Effector memory CD4-positive, alpha-beta T cell (primary cell): ENCODE measurements at regions not wholly inside any gene's neighbourhood (a gene's known extent, or its start where the extent isn't known, plus 50 kb on each side); places are given as distances from the start of the nearest gene placed in this dataset.

ENCODE experiments used
- DNase-seq, 3 donors: peaks; one replicate each; pipeline ENCODE4 v3.0.0-alpha.2; 2020
- H3K27ac ChIP-seq: 2 replicates; pipeline ENCODE4 v1.7.0; 2013; ENCODE audit warnings: mild to moderate bottlenecking, low read length, moderate library complexity; ENCODE audit not compliant: insufficient read depth, poor library complexity, severe bottlenecking
- H3K27me3 ChIP-seq: replicated peaks from 2 replicates; pipeline ENCODE4 v1.7.0; 2013; ENCODE audit warnings: mild to moderate bottlenecking, low read length; ENCODE audit not compliant: insufficient read depth, control insufficient read depth, poor library complexity, severe bottlenecking
- H3K36me3 ChIP-seq: 2 replicates; pipeline ENCODE4 v1.7.0; 2013; ENCODE audit warnings: mild to moderate bottlenecking, low read length, moderate library complexity; ENCODE audit not compliant: control insufficient read depth, insufficient read depth
- H3K4me1 ChIP-seq: 2 replicates; pipeline ENCODE4 v1.7.0; 2013; ENCODE audit warnings: low read length, mild to moderate bottlenecking; ENCODE audit not compliant: control insufficient read depth, insufficient read depth, poor library complexity, severe bottlenecking
- H3K4me3 ChIP-seq: 2 replicates; pipeline ENCODE4 v1.7.0; 2013; ENCODE audit warnings: low read length, low read depth, mild to moderate bottlenecking; ENCODE audit not compliant: insufficient read depth, poor library complexity, severe bottlenecking
- H3K9me3 ChIP-seq: 2 replicates; pipeline ENCODE4 v1.7.0; 2013; ENCODE audit warnings: mild to moderate bottlenecking, low read length, moderate library complexity; ENCODE audit not compliant: control insufficient read depth

DNA sequence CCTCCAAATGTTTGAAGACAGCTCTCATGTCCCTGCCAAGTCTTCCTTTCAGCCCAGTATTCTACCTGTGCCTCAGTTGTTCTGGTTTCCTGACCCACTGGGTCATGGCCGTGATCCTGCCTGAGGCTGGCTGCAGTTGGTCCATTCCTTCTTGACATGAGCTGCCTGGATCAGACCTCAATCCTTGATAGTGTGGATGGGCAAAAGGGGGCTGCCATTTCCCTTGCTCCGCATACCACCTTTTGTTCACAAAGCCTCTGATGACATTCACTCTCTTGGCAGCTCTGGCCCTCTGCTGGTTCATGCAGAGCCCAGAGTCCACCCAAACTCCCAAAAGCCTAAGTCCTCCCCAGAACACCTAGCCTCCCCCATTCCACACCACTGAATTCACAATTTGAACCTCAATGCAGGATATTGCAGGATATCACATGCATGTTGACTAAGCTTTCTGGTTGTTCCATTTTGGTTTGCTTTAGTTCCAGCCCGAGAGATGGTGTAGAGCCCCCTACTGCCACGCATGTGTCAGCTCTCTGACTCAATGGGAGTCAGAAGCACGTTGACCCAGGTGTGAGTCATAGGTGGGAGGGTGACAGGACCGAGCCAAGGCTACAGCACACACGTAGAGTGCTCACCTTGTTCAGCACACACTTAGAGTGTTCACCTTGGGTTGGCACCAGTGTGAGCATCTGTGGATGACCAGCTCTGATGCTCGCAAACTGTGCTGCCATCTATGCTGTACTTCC, 137.2 kb downstream of the MTX3 start:
- no peak for DNase-seq
- H3K27me3 ChIP-seq: no peaks in the 10 kb centered on the region
- no peaks in the 10 kb centered on the region for H3K9me3 ChIP-seq
- H3K36me3 ChIP-seq: no peaks in the 10 kb centered on the region
- H3K27ac ChIP-seq: no peak overlapping the region
- H3K4me3 ChIP-seq: no peak overlapping the region
- H3K4me1 ChIP-seq: no peaks in the 10 kb centered on the region

- Histone ChIP-seq H3K4me1 (no peaks in the 10 kb centered on the region), H3K9me3 (no peaks in the 10 kb centered on the region), H3K27me3 (no peaks in the 10 kb centered on the region), H3K36me3 (no peaks in the 10 kb centered on the region), H3K27ac (no peak overlapping the region), H3K4me3 (no peak overlapping the region)
- DNase-seq: no peak
Observed at GRCh38 chr5:79853028-79853427, 138.0 kb downstream of the MTX3 start.

DNA sequence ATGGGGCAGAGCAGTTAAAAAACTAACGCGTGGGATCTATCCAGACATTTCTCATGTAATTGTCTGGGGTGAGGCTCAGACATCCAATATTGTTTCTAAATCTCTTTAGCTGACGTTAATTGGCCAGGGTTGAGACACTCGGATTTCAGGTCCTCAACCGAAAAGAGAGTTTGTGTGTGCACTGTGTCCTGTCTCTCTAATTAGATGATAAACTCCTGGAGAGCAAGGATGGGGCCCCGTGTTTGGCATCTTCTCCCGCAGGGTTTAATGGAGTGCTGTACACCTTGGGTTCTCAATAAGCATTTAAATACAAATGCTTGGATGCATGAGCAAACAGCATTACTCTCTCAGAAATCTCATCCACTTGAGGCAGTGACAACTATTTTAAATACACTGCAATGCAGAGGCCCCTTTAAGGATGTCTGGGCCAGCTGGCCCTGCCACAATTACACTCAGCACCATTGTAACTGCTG, 139.6 kb downstream of the MTX3 start:
- Histone ChIP-seq H3K4me1 (no peaks in the 10 kb centered on the region), H3K4me3 (no peak overlapping the region), H3K27ac (no peak overlapping the region), H3K27me3 (no peaks in the 10 kb centered on the region), H3K36me3 (no peaks in the 10 kb centered on the region), H3K9me3 (no peaks in the 10 kb centered on the region)
- no peak for DNase-seq

DNA sequence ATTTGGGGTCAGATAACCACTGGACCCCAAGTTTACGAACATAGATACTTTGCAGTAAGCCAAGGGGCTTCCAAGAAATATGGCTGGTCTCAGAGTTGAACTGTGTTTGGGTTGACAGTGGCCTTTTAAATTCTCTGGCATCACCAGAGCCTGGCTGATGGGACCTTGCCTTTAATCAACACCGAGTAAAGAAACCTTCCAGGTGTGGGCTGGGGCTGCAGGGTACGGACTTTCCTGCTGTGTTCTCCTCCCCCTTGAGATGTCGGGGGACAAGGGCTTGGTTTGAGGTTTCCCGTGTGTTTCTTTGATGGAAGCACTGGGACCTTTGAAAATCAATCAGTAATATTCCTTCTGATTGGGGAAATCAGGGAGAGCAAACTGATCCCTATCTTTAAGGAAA, 140.1 kb downstream of the MTX3 start:
- Histone ChIP-seq H3K27ac (no peak overlapping the region), H3K9me3 (no peaks in the 10 kb centered on the region)

GRCh38 chr5:79850316-79850822, 140.7 kb downstream of the MTX3 start:
- H3K4me1 ChIP-seq: no peaks in the 10 kb centered on the region
- no peaks in the 10 kb centered on the region for H3K9me3 ChIP-seq
- H3K27me3 ChIP-seq: no peaks in the 10 kb centered on the region
- H3K27ac ChIP-seq: no peak overlapping the region
- no peaks in the 10 kb centered on the region for H3K36me3 ChIP-seq
- DNase-seq: no peak
- no peak overlapping the region for H3K4me3 ChIP-seq

More for the DNA sequence above, 140.1 kb downstream of the MTX3 start:
- Histone ChIP-seq H3K4me1 (no peaks in the 10 kb centered on the region), H3K36me3 (no peaks in the 10 kb centered on the region), H3K27me3 (no peaks in the 10 kb centered on the region), H3K4me3 (no peak overlapping the region)
- DNase-seq: no peak

GRCh38 chr5:79849486-79850315, 141.4 kb downstream of the MTX3 start:
- no peak overlapping the region for H3K27ac ChIP-seq
- H3K4me1 ChIP-seq: no peaks in the 10 kb centered on the region
- no peaks in the 10 kb centered on the region for H3K9me3 ChIP-seq
- no peaks in the 10 kb centered on the region for H3K27me3 ChIP-seq
- DNase-seq: no peak
- H3K4me3 ChIP-seq: no peak overlapping the region
- H3K36me3 ChIP-seq: no peaks in the 10 kb centered on the region
